T47D (cell line): ENCODE measurements at regions not wholly inside any gene's neighbourhood (a gene's known extent, or its start where the extent isn't known, plus 50 kb on each side); places are given as distances from the start of the nearest gene placed in this dataset.

Experiments
- DNase-seq, 2 experiments: peaks; one replicate each; pipeline versions ENCODE4 v3.0.0 to v3.0.0-alpha.2; 2011 to 2012; ENCODE audit warnings: low read depth in 1 of 2, low spot score in 1 of 2
- JUND ChIP-seq: IDR thresholded peaks from 2 replicates; pipeline ENCODE4 v1.6.1; 2012; ENCODE audit warnings: low read depth
- in situ Hi-C: cut with HindIII; loops from 2 replicates; pipeline ENCODE4 v1.10.0; 2016; ENCODE audit warnings: low sequenced_read_pairs, low pct_unique_long_range_greater_than_20kb

GRCh38 chr3:10620833-10621082, 115.4 kb upstream of the ATP2B2 start:
- no peak for TF ChIP-seq JUND
- DNase-seq: no peak
- in situ Hi-C loops: no loop called here

- in situ Hi-C loops: no loop called here
- no peak for TF ChIP-seq JUND
- no peak for DNase-seq
Observed at GRCh38 chr3:10623578-10624275, 118.3 kb upstream of the ATP2B2 start.

- DNase-seq: no peak
- in situ Hi-C loops: no loop called here
- no peak for TF ChIP-seq JUND
Observed at GRCh38 chr3:10625323-10625722, 119.9 kb upstream of the ATP2B2 start.

GRCh38 chr3:10627884-10628572, 122.6 kb upstream of the ATP2B2 start:
- DNase-seq: no peak
- in situ Hi-C loops: no loop called here
- TF ChIP-seq JUND: no peak

- DNase-seq: no peak
- in situ Hi-C loops: no loop called here
Observed at GRCh38 chr3:10628891-10629670, 123.7 kb upstream of the ATP2B2 start.

GRCh38 chr3:10629671-10630040, 124.3 kb upstream of the ATP2B2 start:
- in situ Hi-C loops: no loop called here
- TF ChIP-seq JUND: no peak
- DNase-seq: no peak

More at GRCh38 chr3:10628891-10629670, 123.7 kb upstream of the ATP2B2 start:
- no peak for TF ChIP-seq JUND

- in situ Hi-C loops: no loop called here
- TF ChIP-seq JUND: no peak
- DNase-seq: no peak
Observed at GRCh38 chr3:10631224-10631623, 125.8 kb upstream of the ATP2B2 start.

GRCh38 chr3:10632125-10632524, 126.7 kb upstream of the ATP2B2 start:
- no peak for TF ChIP-seq JUND
- in situ Hi-C loops: no loop called here
- DNase-seq: no peak

GRCh38 chr3:10632741-10633140, 127.4 kb upstream of the ATP2B2 start:
- TF ChIP-seq JUND: no peak
- DNase-seq: no peak
- in situ Hi-C loops: no loop called here

- TF ChIP-seq JUND: no peak
- no peak for DNase-seq
- in situ Hi-C loops: no loop called here
Observed at GRCh38 chr3:10635446-10636076, 130.2 kb upstream of the ATP2B2 start.

- in situ Hi-C loops: no loop called here
- DNase-seq: no peak
- no peak for TF ChIP-seq JUND
Observed at GRCh38 chr3:10637342-10637741, 132.0 kb upstream of the ATP2B2 start.

GRCh38 chr3:10638466-10638865, 133.1 kb upstream of the ATP2B2 start:
- in situ Hi-C loops: no loop called here
- DNase-seq: no peak
- no peak for TF ChIP-seq JUND

GRCh38 chr3:10641760-10642159, 136.4 kb upstream of the ATP2B2 start:
- no peak for DNase-seq
- no peak for TF ChIP-seq JUND
- in situ Hi-C loops: no loop called here
